Fibroblast of peridontal ligament (primary cell): ENCODE measurements at regions not wholly inside any gene's neighbourhood (a gene's known extent, or its start where the extent isn't known, plus 50 kb on each side); places are given as distances from the start of the nearest gene placed in this dataset.

Experiments
- DNase-seq: peaks from one replicate; pipeline ENCODE4 v3.0.0-alpha.2; 2010; ENCODE audit errors: extremely low read depth

- DNase-seq = no peak
These were observed 259.4 kb downstream of the GPD2 start for GRCh38 chr2:156695595-156695994.

DNA sequence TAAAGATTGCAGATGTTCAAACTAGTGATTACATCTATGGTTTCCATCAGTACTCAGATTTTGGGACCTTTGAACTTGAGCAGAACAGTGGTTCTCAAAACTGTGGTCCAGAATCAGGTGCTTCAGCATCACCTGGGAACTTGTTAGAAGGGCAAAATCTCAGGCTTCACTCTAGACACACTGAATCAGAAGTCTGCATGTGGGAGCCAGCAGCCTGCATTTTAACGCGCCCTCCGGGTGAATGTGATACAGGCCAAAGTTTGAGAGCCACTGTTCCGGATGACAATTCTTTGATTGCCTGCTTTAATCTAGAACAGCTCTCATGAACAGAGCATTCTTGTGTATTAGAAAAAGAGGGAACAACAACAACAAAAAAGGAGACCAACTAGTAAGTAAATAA is 261.7 kb downstream of the GPD2 start:
- DNase-seq = no peak

- DNase-seq = no peak
These were observed 264.5 kb downstream of the GPD2 start for GRCh38 chr2:156700681-156701080.

GRCh38 chr2:156702541-156702940 is 266.4 kb downstream of the GPD2 start:
- no peak for DNase-seq

DNA sequence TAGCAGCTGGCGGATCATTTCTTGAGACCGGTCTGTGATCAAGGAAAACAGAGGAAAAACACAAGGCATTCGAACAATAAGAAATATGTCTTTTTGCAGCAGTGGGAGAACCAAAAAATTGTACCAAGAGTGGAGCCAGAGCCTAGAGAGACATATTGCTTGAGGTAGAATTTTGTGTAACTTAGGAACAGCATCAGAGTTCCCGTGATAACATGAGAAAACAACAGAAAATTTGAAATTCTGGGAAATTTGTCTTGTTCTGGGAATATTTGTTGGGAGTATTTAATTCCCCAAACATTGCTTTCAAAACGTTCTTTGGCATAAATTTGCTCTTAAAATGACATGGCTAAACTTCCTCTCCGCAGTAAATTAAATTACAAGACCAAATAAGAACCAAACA is 267.5 kb downstream of the GPD2 start:
- DNase-seq = no peak

- DNase-seq = no peak
These were observed 268.0 kb downstream of the GPD2 start for GRCh38 chr2:156704132-156704531.

DNA sequence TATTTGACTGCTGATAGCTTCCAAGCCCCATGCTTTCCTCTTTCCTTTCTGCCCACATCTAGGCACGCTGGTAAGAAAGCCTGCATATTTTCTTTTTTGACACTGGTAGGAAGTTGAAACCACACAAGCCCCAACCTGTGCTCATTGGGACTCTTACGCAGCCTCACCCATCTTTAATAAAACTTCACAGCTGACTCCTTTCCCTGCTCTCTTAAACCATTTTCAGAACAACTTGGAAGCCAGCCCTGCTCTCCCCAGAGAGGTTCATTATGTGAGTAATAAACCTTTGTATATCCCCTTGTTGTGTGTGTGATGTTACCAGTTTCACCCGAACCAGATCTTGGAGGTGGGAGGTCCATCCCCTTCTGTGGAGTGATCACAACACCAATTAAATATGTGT is 268.4 kb downstream of the GPD2 start:
- no peak for DNase-seq

DNA sequence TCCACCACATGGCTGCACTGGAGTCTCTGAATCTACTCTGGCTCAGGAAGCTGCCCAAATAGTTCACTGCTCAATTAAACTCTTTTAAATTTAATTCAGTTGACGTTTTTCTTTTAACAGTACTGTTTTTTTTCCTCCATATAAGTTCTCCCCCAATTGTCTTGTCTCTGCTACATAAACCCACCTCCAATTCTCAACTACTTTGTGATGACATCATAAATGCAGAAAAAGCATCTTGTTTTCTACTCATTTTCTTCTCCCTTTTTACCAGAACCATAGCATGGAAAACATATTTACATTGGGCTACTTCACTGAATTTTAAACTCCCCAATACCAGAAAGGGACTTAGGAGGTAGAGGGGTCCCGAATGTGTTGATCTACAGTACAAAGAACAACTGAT is 270.4 kb downstream of the GPD2 start:
- no peak for DNase-seq

DNA sequence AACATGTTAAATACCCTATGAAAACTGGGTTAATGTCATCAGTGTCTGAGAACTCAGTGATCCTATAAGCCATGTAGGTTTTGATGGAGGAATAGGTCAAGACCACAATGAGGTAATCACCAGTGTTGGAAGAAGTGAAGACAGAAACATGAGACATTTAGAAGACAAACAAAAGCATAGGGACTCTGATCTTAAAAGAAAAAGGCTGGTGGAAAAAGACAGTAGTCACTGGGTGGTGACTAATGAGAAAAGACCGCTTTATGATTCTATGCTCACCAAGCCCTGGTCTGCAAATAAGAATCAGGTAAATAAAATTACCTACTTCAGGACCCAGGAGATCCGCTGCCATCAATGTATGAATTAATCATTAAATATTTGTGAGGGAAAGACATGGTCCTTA is 271.9 kb downstream of the GPD2 start:
- DNase-seq = no peak

GRCh38 chr2:156709091-156709490 is 272.9 kb downstream of the GPD2 start:
- DNase-seq = no peak

DNA sequence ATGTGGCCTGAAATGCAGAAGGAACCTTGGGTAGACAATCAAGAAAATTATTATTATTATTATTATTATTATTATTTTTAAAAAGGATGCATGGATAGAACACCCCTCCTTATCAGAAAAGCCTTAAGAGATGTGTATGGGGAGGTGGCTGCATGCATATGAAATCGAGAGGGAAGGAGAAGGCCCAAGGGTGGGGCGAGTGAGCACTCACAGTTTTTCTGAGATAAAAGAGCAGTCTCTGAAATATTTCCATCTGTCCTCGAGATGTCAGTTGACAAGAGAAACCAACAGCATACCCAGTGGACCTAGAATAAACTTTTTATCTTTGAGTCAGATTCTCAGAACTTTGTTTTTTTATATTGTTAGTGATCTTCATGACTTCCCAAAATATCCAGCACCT is 282.9 kb downstream of the GPD2 start:
- DNase-seq = no peak

- DNase-seq = no peak
These were observed 291.7 kb downstream of the GPD2 start for GRCh38 chr2:156727867-156728266.

- DNase-seq = no peak
These were observed 292.1 kb downstream of the GPD2 start for GRCh38 chr2:156728328-156728727.

DNA sequence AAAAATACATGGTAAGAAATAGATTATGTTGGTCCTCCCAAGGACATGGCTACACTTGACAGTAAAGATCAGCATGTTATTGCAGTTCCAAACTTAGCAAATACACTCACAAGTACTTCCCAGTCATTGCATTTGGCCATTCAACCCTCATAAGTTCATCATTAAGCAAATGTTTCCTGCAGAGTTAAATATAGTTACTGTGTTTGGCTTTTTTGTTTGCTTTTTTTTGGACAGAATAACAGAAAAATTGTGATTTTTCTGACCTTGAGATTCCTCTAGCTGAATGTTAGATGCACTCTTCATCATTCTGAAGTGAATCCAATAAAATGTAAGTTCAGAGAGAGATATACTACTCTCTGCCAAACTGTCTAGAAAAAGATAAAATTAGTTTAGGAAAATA is 295.3 kb downstream of the GPD2 start:
- DNase-seq = no peak

DNA sequence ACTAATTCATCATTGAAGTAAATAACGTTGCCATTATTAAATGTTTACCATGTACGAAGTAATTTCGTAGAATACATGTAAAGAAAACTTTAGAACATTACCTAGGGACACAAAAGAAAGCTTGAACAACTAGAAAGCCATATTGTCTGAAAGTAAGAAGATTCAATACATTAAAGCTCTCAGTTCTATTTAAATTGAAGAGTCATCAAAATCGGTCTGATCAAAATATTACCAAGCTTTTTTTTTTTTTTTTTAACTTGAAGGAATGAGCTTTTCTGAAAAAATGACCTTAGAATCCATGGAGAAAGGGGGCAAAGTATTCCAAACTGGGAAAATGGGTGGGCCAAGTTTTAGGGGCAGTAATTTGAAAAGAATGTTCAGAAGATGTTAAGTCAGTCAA is 300.8 kb downstream of the GPD2 start:
- DNase-seq = no peak

DNA sequence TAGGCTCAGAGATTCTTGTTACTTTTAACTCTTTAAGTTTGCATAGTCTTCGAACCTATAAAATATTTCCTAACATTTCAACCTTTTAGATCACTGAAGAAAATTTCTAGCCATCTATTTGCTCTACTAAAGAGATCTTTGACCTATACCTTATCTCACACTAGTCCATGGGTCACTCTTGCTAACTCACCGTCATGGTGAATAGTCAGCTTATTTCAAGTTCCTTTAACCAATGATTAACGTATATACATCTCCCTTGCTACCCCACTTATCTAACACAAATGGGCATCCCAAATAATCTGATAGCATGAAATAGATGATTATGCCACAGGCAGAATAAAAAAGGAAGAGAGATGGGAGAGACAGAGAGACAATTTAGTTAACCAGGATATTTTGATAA is 303.1 kb downstream of the GPD2 start:
- DNase-seq = no peak

GRCh38 chr2:156745619-156746018 is 309.4 kb downstream of the GPD2 start:
- DNase-seq = no peak

- no peak for DNase-seq
These were observed 312.0 kb downstream of the GPD2 start for GRCh38 chr2:156748221-156748620.

- DNase-seq = no peak
These were observed 315.9 kb downstream of the GPD2 start for GRCh38 chr2:156752042-156752441.

DNA sequence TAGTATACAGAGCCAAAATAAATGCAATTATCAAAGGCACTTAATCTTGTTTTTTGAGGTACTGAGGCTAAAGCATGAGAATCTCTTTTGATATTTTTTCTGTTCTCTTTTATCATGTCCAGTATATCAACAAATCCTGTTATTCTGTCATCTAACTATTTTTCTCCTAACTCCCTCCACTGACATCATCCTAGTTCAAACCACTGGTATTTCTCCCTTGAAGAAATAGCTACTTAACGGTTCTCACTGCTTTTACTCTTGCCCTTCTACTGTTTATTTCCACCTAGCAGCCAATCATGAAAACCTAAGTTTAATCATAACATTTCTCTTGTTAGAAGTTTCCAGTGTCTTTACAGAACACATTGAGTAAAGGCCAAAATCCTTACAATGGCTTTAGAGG is 317.6 kb downstream of the GPD2 start:
- DNase-seq = no peak

GRCh38 chr2:156756516-156756915 is 320.3 kb downstream of the GPD2 start:
- DNase-seq = no peak

DNA sequence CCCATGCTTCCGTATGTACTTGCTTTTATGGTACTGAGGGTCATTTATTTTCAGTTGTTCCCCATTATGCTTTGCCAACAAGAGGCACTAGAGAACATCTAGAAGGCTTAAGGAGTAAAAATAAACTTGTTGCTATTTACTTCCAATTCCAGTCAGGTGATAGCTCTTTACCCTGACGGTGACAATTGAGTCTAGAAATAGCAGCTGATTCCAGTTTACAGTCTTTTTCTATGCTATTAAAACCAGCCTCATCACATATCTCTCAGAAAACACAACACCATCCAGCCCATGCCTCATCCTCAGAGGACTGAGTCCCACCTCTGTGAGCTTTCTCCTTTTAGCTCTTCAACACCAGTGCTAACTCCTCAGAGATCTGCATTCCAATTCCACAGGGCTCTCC is 327.0 kb downstream of the GPD2 start:
- DNase-seq = no peak

DNA sequence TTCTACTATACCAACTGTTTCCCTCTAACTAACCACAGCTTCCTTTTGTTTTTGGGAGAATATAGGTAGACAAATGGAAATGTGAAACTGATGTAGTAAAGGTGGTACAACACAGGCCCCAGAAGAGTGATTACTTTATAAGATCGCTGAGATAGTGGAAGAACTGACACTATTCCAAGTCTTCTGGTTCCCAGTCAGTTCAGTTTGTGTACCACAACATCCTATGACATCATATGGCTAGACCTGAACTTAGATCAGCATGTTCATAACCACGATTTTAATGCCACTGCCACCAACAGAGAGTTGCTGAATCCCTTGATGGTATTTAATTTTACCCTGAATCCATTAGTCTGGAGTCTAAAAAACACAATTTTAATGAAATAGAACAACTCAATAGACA is 328.9 kb downstream of the GPD2 start:
- no peak for DNase-seq

DNA sequence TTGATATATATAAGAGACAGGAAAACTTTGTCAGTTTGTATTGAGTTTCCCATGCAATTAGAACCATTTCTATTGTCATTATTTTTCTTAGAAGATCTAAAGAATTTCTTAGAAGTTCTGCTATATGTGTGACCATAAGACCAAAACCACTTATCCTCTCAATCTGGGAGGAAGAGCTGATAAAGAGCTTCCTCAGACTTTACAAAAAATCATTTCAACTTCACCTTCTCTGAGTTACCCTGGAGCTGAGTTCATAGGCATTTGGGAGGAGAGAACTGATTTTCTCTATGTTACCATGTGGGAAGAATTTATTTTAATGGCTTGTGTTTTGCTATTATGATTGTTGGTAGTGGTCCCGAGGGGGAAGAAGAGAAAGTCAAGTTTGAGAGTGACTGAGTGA is 329.3 kb downstream of the GPD2 start:
- DNase-seq = no peak

- no peak for DNase-seq
These were observed 333.6 kb downstream of the GPD2 start for GRCh38 chr2:156769802-156770201.
